H1 (cell line): ENCODE measurements at regions not wholly inside any gene's neighbourhood (a gene's known extent, or its start where the extent isn't known, plus 50 kb on each side); places are given as distances from the start of the nearest gene placed in this dataset.

Experiments used
- CTCF ChIA-PET: fragments of 300-600 bp; sonication (Branson Sonifier 250); formaldehyde crosslinking; loops from one replicate; lab custom pipeline; 2021; ENCODE audit not compliant: partially characterized antibody; lab: Charles Lee
- POLR2A ChIA-PET: fragments of 300-600 bp; sonication (Branson Sonifier 250); formaldehyde crosslinking; loops from one replicate; lab custom pipeline; 2021; ENCODE audit warnings: inconsistent platforms; ENCODE audit not compliant: partially characterized antibody; lab: Charles Lee
- DNase-seq, 2 experiments: peaks; one replicate each; pipeline versions ENCODE4 v3.0.0 to v3.0.0-alpha.2; 2010 to 2022; ENCODE audit warnings: low spot score in 2 of 2, low read depth in 1 of 2, mixed read lengths in 1 of 2
- FAIRE-seq: peaks from 2 replicates; lab custom pipeline; 2011; peaks lifted over from hg19 to GRCh38; lab: Jason Lieb, UNC
- H2AFZ ChIP-seq: 2 replicates; pipeline ENCODE4 v1.8.1; 2012; ENCODE audit warnings: low read length, inconsistent platforms
- H2AK5ac ChIP-seq: 2 replicates; pipeline ENCODE4 v1.6.1; 2013; ENCODE audit warnings: low read depth, low read length
- H2BK120ac ChIP-seq: replicated peaks from 2 replicates; pipeline ENCODE3; 2013; ENCODE audit warnings: low read depth, low read length, inconsistent platforms
- H2BK12ac ChIP-seq: 2 replicates; pipeline ENCODE4 v1.6.1; 2013; ENCODE audit warnings: low read depth, low read length
- H2BK15ac ChIP-seq: 2 replicates; pipeline ENCODE4 v1.6.1; 2013; ENCODE audit warnings: low read length
- H2BK20ac ChIP-seq: 2 replicates; pipeline ENCODE4 v1.6.1; 2013; ENCODE audit warnings: low read length
- H2BK5ac ChIP-seq: 2 replicates; pipeline ENCODE4 v1.6.1; 2013; ENCODE audit warnings: low read depth, low read length
- H3K14ac ChIP-seq: 2 replicates; pipeline ENCODE4 v1.6.1; 2013; ENCODE audit warnings: inconsistent platforms; ENCODE audit not compliant: insufficient read length
- H3K18ac ChIP-seq: 2 replicates; pipeline ENCODE4 v1.6.1; 2013; ENCODE audit warnings: low read length; ENCODE audit errors: extremely low read depth
- H3K23ac ChIP-seq: 2 replicates; pipeline ENCODE4 v1.6.1; 2013; ENCODE audit warnings: inconsistent platforms; ENCODE audit not compliant: insufficient read length
- H3K23me2 ChIP-seq: 2 replicates; pipeline ENCODE4 v1.6.1; 2013; ENCODE audit warnings: low read depth, low read length
- H3K27ac ChIP-seq: 2 replicates; pipeline ENCODE4 v1.6.1; 2011; ENCODE audit warnings: low read depth, low read length, inconsistent platforms
- H3K27me3 ChIP-seq, 4 experiments: replicated peaks in 1 of 4; 1 replicate in 1 of 4; 2 replicates in 3 of 4; pipeline versions ENCODE4 v1.6.1 to v1.8.1; 2011 to 2013; ENCODE audit warnings: low read length in 3 of 4, mild to moderate bottlenecking in 3 of 4, inconsistent platforms in 2 of 4, mixed read lengths in 2 of 4, moderate library complexity in 1 of 4; ENCODE audit not compliant: control insufficient read depth in 3 of 4, insufficient read depth in 3 of 4; ENCODE audit errors: extremely low read depth in 1 of 4
- H3K36me3 ChIP-seq, 4 experiments: 2 replicates each; pipeline versions ENCODE4 v1.6.1 to v1.8.1; 2011 to 2013; ENCODE audit warnings: mild to moderate bottlenecking in 4 of 4, low read length in 3 of 4, moderate library complexity in 2 of 4, control low read depth in 1 of 4, inconsistent platforms in 1 of 4; ENCODE audit not compliant: insufficient read depth in 4 of 4, control insufficient read depth in 2 of 4
- H3K4ac ChIP-seq: replicated peaks from 2 replicates; pipeline ENCODE3; 2013; ENCODE audit warnings: low read length, low read depth, mixed read lengths, inconsistent platforms; ENCODE audit not compliant: insufficient read length
- H3K4me1 ChIP-seq, 4 experiments: replicated peaks in 1 of 4; 1 replicate in 1 of 4; 2 replicates in 3 of 4; pipeline versions ENCODE4 v1.6.1 to v1.8.1; 2011 to 2013; ENCODE audit warnings: low read length in 3 of 4, inconsistent platforms in 2 of 4, mixed read lengths in 1 of 4; ENCODE audit not compliant: insufficient read depth in 4 of 4, control insufficient read depth in 3 of 4
- H3K4me2 ChIP-seq, 2 experiments: 2 replicates each; pipeline versions ENCODE4 v1.6.1 to v1.8.1; 2011 to 2013; ENCODE audit warnings: low read depth in 2 of 2, low read length in 2 of 2, control low read depth in 1 of 2, inconsistent platforms in 1 of 2, mild to moderate bottlenecking in 1 of 2; ENCODE audit not compliant: insufficient read depth in 1 of 2
- H3K4me3 ChIP-seq, 4 experiments: fragments of 200-600, 300-600 bp in 1 of 4; sonication (generic), shearing (Covaris generic), sonication (Bioruptor Twin) in 1 of 4; 2 replicates each; pipeline versions ENCODE4 v1.5.1 to v1.8.1; 2011 to 2016; ENCODE audit warnings: low read length in 4 of 4, low read depth in 3 of 4, control low read depth in 2 of 4, inconsistent platforms in 2 of 4, mild to moderate bottlenecking in 2 of 4, mixed read lengths in 1 of 4, moderate library complexity in 1 of 4; ENCODE audit not compliant: insufficient read depth in 2 of 4; ENCODE audit errors: extremely low read depth in 1 of 4
- H3K56ac ChIP-seq: replicated peaks from 2 replicates; pipeline ENCODE3; 2013; ENCODE audit warnings: low read depth, mild to moderate bottlenecking, mixed read lengths, low read length, inconsistent platforms; ENCODE audit not compliant: insufficient read length
- H3K79me1 ChIP-seq: 2 replicates; pipeline ENCODE4 v1.6.1; 2013; ENCODE audit warnings: low read depth, low read length, control low read depth
- H3K79me2 ChIP-seq, 2 experiments: 2 replicates each; pipeline versions ENCODE4 v1.6.1 to v1.8.1; 2012 to 2013; ENCODE audit warnings: low read length in 2 of 2, mild to moderate bottlenecking in 2 of 2, inconsistent platforms in 1 of 2; ENCODE audit not compliant: insufficient read depth in 2 of 2, control insufficient read depth in 1 of 2
- H3K9ac ChIP-seq, 4 experiments: replicated peaks in 1 of 4; 1 replicate in 1 of 4; 2 replicates in 3 of 4; pipeline versions ENCODE4 v1.6.1 to v1.8.1; 2011 to 2013; ENCODE audit warnings: low read depth in 3 of 4, low read length in 3 of 4, control low read depth in 2 of 4, mild to moderate bottlenecking in 2 of 4, moderate library complexity in 2 of 4, inconsistent platforms in 1 of 4; ENCODE audit errors: extremely low read depth in 1 of 4
- H3K9me3 ChIP-seq, 2 experiments: 2 replicates each; pipeline versions ENCODE4 v1.6.1 to v1.8.1; 2012 to 2013; ENCODE audit warnings: mild to moderate bottlenecking in 2 of 2, moderate library complexity in 2 of 2, control low read depth in 1 of 2, inconsistent platforms in 1 of 2, low read depth in 1 of 2, low read length in 1 of 2, mixed read lengths in 1 of 2; ENCODE audit not compliant: insufficient read depth in 2 of 2
- H4K20me1 ChIP-seq, 2 experiments: replicated peaks in 1 of 2; 2 replicates each; pipeline versions ENCODE3 to v1.8.1; 2011 to 2013; ENCODE audit warnings: inconsistent platforms in 2 of 2, low read length in 2 of 2, mild to moderate bottlenecking in 1 of 2; ENCODE audit not compliant: insufficient read depth in 2 of 2, control insufficient read depth in 1 of 2
- H4K5ac ChIP-seq: 2 replicates; pipeline ENCODE4 v1.6.1; 2013; ENCODE audit warnings: low read length, low read depth, mixed read lengths, inconsistent platforms; ENCODE audit not compliant: insufficient read length
- H4K8ac ChIP-seq: 2 replicates; pipeline ENCODE4 v1.8.0; 2013; ENCODE audit warnings: mild to moderate bottlenecking, moderate library complexity, low read length, inconsistent platforms; ENCODE audit not compliant: insufficient read depth; ENCODE audit errors: extremely low read depth
- H4K91ac ChIP-seq: replicated peaks from 2 replicates; pipeline ENCODE3; 2013; ENCODE audit warnings: low read length, mixed read lengths, inconsistent platforms; ENCODE audit not compliant: insufficient read length
- GABPA ChIP-seq: IDR thresholded peaks from 2 replicates; pipeline ENCODE4 v1.6.1; 2011; ENCODE audit warnings: mild to moderate bottlenecking, low read length, moderate library complexity, borderline replicate concordance; ENCODE audit not compliant: insufficient read depth
- HDAC6 ChIP-seq: IDR thresholded peaks from one replicate; pipeline ENCODE4 v1.7.1; 2012; ENCODE audit warnings: low read depth, mild to moderate bottlenecking, inconsistent platforms, low read length, moderate library complexity
- MAX ChIP-seq: IDR thresholded peaks from 2 replicates; pipeline ENCODE4 v1.6.1; 2012; ENCODE audit warnings: inconsistent platforms
- POU5F1 ChIP-seq: IDR thresholded peaks from 2 replicates; pipeline ENCODE4 v1.6.1; 2011; ENCODE audit warnings: low read depth, mild to moderate bottlenecking, low read length, moderate library complexity
- RBBP5 ChIP-seq: IDR thresholded peaks from 2 replicates; pipeline ENCODE4 v1.7.1; 2012; ENCODE audit warnings: low read depth, mild to moderate bottlenecking, inconsistent platforms, low read length, moderate library complexity, borderline replicate concordance
- SIRT6 ChIP-seq: IDR thresholded peaks from one replicate; pipeline ENCODE4 v1.7.1; 2012; ENCODE audit warnings: low read length, inconsistent platforms
- TCF12 ChIP-seq: IDR thresholded peaks from 2 replicates; pipeline ENCODE4 v1.6.1; 2011; ENCODE audit warnings: low read depth, mild to moderate bottlenecking, low read length
- WGBS, 2 experiments: shearing (Covaris generic) in 1 of 2; methylation state at CpG; one replicate each; pipeline versions ENCODE4 v1.1.6 to v1.1.7; 2013 to 2015; ENCODE audit warnings: low lambda C conversion rate in 2 of 2, mixed read lengths in 2 of 2, inconsistent platforms in 1 of 2, low coverage in 1 of 2, missing lambda C conversion rate in 1 of 2; ENCODE audit not compliant: insufficient replicate concordance in 2 of 2, insufficient coverage in 1 of 2, insufficient read length in 1 of 2; ENCODE audit errors: extremely low coverage in 1 of 2, missing lambda C conversion rate in 1 of 2; 5-methylcytosine and 5-hydroxymethylcytosine counted together

- no peak overlapping the region for H3K27ac ChIP-seq
- H3K79me1 ChIP-seq = no peaks in the 10 kb centered on the region
- TF ChIP-seq SIRT6 = no peak
- TF ChIP-seq POU5F1 = no peak
- TF ChIP-seq RBBP5 = no peak
- no peak for TF ChIP-seq TCF12
- TF ChIP-seq GABPA = no peak
- no peak for TF ChIP-seq MAX
- TF ChIP-seq HDAC6 = no peak
- no peak overlapping the region for H2BK15ac ChIP-seq
- H4K5ac ChIP-seq = no peak overlapping the region
- peaks cover 0 to 8% (median 0%) of the 10 kb centered on the region in 4 experiments; a peak in 2 of 7 replicates for H3K4me1 ChIP-seq
- H2AFZ ChIP-seq = no peak overlapping the region
- H3K4me2 ChIP-seq = peak overlapping the region; percentile 28 to 66; a peak in 3 of 4 replicates
- no peak overlapping the region for H2AK5ac ChIP-seq
- no peak overlapping the region for H3K18ac ChIP-seq
- H3K4me3 ChIP-seq = no peak overlapping the region
- H3K14ac ChIP-seq = no peak overlapping the region
- no peak overlapping the region for H2BK5ac ChIP-seq
- no peaks in the 10 kb centered on the region for H3K9me3 ChIP-seq
- WGBS, 2 experiments = 47% methylated on average over 3 of the region's 3 CpGs; no CpG with 5 or more reads in 1 of the 2 experiments
- no peaks in the 10 kb centered on the region for H3K27me3 ChIP-seq
- no peaks in the 10 kb centered on the region for H3K36me3 ChIP-seq
- CTCF ChIA-PET = interaction anchor here (0.8 to 1.1 kb wide), 2 partner anchors 13 to 18 kb away, joined by 3 read pairs; no protein-coding TSS in a partner anchor
- no peak overlapping the region for H3K23ac ChIP-seq
- no peaks in the 10 kb centered on the region for H3K79me2 ChIP-seq
- no peaks in the 10 kb centered on the region for H3K23me2 ChIP-seq
- H3K9ac ChIP-seq = no peak overlapping the region
- no peak overlapping the region for H3K4ac ChIP-seq
- POLR2A ChIA-PET = no interaction called here
- H4K91ac ChIP-seq = no peak overlapping the region
- H2BK120ac ChIP-seq = no peak overlapping the region
- no peak overlapping the region for H2BK20ac ChIP-seq
- H4K20me1 ChIP-seq = no peaks in the 10 kb centered on the region
- H4K8ac ChIP-seq = no peak overlapping the region
- no peak overlapping the region for H3K56ac ChIP-seq
- no peak overlapping the region for H2BK12ac ChIP-seq
- FAIRE-seq (peak; percentile 45), DNase-seq (no peak)
These were observed 1455.5 kb downstream of the TECRL start for GRCh38 chr4:62953752-62954151.
